ENCODE measurements at regions not wholly inside any gene's neighbourhood (a gene's known extent, or its start where the extent isn't known, plus 50 kb on each side); places are given as distances from the start of the nearest gene placed in this dataset.

DNA sequence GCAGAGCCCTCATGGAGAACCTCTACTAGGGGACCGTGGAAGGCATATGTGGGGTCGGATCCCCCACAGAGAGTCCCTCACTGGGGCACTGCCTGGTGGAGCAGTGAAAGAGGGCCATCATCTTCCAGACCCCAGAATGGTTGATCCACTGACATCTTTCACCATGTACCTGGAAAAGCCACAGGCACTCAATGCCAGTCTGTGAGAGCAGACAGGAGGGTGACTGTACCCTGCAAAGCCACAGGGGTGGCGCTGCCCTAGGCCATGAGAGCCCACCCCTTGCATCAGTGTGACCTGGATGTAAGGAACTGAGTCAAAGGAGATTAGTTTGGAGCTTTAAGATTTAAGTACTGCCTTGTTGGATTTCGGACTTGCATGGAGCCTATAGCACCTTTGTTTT lies 1276.7 kb upstream of the PRMT6 start:
- TF ChIP-seq, protein P1, sequence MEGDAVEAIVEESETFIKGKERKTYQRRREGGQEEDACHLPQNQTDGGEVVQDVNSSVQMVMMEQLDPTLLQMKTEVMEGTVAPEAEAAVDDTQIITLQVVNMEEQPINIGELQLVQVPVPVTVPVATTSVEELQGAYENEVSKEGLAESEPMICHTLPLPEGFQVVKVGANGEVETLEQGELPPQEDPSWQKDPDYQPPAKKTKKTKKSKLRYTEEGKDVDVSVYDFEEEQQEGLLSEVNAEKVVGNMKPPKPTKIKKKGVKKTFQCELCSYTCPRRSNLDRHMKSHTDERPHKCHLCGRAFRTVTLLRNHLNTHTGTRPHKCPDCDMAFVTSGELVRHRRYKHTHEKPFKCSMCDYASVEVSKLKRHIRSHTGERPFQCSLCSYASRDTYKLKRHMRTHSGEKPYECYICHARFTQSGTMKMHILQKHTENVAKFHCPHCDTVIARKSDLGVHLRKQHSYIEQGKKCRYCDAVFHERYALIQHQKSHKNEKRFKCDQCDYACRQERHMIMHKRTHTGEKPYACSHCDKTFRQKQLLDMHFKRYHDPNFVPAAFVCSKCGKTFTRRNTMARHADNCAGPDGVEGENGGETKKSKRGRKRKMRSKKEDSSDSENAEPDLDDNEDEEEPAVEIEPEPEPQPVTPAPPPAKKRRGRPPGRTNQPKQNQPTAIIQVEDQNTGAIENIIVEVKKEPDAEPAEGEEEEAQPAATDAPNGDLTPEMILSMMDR (IDR thresholded peaks at IDR 0.05; ENCODE audit: borderline replicate concordance, extremely low read depth, low read length, poor library complexity, severe bottlenecking), result no peak
- no peak for TF ChIP-seq EZH2 (IDR thresholded peaks at IDR 0.05; ENCODE audit: borderline replicate concordance, low read depth, low read length, severe bottlenecking)
